T-helper 17 cell (primary cell): ENCODE measurements at regions not wholly inside any gene's neighbourhood (a gene's known extent, or its start where the extent isn't known, plus 50 kb on each side); places are given as distances from the start of the nearest gene placed in this dataset.

ENCODE experiments used
- ATAC-seq: fragments of 150-1000 bp; cut with Tn5 transposase; 2 replicates; pipeline ENCODE4 v1.10.0; 2021; ENCODE audit warnings: mild to moderate bottlenecking, moderate library complexity
- DNase-seq, 3 donors: peaks; one replicate each; pipeline versions ENCODE4 v3.0.0 to v3.0.0-alpha.2; 2020 to 2021
- H3K9me3 ChIP-seq: one replicate; pipeline ENCODE4 v1.7.0; 2013; ENCODE audit warnings: low read length, mild to moderate bottlenecking; ENCODE audit not compliant: control insufficient read depth, poor library complexity, severe bottlenecking
- H3K27ac Mint-ChIP-seq: one replicate; pipeline ENCODE4 v1.8.0; 2022; ENCODE audit warnings: mild to moderate bottlenecking, moderate library complexity, mixed read lengths
- H3K27me3 Mint-ChIP-seq: one replicate; pipeline ENCODE4 v1.8.0; 2022; ENCODE audit warnings: mixed read lengths
- H3K36me3 Mint-ChIP-seq: one replicate; pipeline ENCODE4 v1.8.0; 2022; ENCODE audit warnings: low read depth, mixed read lengths
- H3K4me1 Mint-ChIP-seq: one replicate; pipeline ENCODE4 v1.8.0; 2022; ENCODE audit warnings: mild to moderate bottlenecking, mixed read lengths
- H3K4me3 Mint-ChIP-seq: one replicate; pipeline ENCODE4 v1.8.0; 2022; ENCODE audit warnings: mild to moderate bottlenecking, moderate library complexity, mixed read lengths

DNA sequence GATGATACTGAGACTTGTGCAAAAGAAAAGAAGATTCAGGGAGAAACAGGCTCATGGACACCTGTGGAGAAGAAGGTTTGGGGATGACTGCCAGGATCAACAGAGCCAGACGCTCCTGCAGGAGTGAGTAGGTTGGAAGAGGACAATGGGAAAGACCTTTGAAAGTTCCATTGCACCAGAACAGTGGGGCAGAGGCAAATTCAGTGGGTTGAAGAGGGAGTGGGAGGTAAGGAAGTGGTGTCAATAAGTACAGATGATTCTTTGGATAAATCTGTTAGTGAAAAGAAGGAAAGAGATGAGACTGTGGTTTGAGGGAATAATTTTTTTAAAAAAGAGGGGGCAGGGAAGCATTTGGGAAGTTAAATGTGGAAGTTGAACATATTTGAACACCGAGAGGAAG, 212.8 kb downstream of the SOX9 start:
- DNase-seq = no peak
- Mint-ChIP-seq H3K27ac (no peak overlapping the region), H3K27me3 (peaks cover 2% of the 10 kb centered on the region), H3K36me3 (no peaks in the 10 kb centered on the region), H3K4me1 (no peaks in the 10 kb centered on the region), H3K4me3 (no peak overlapping the region)
- no peak for ATAC-seq
- no peaks in the 10 kb centered on the region for H3K9me3 ChIP-seq

DNA sequence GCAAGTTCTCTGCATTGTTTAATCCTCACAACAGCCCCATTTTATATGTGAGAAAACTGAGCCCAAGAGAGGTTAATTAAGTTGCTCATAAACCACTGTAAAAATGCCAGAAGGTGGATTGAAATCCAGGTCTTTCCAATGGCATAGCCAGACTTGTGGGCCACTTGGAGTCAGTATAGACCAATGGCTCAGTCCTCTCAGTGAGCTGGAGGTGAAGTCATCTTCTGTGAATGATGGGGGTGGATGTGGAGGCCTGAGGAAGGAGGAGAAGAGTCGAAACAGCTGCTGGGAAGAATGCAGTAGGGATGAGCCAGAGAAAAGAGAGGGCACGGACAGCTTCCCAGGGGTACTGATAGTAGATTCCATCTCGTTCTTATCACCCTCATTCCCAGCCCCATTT, 213.4 kb downstream of the SOX9 start:
- Mint-ChIP-seq H3K27me3 (peaks cover 8% of the 10 kb centered on the region), H3K36me3 (no peaks in the 10 kb centered on the region), H3K27ac (no peak overlapping the region), H3K4me3 (no peak overlapping the region), H3K4me1 (no peaks in the 10 kb centered on the region)
- DNase-seq = no peak
- no peaks in the 10 kb centered on the region for H3K9me3 ChIP-seq
- no peak for ATAC-seq

DNA sequence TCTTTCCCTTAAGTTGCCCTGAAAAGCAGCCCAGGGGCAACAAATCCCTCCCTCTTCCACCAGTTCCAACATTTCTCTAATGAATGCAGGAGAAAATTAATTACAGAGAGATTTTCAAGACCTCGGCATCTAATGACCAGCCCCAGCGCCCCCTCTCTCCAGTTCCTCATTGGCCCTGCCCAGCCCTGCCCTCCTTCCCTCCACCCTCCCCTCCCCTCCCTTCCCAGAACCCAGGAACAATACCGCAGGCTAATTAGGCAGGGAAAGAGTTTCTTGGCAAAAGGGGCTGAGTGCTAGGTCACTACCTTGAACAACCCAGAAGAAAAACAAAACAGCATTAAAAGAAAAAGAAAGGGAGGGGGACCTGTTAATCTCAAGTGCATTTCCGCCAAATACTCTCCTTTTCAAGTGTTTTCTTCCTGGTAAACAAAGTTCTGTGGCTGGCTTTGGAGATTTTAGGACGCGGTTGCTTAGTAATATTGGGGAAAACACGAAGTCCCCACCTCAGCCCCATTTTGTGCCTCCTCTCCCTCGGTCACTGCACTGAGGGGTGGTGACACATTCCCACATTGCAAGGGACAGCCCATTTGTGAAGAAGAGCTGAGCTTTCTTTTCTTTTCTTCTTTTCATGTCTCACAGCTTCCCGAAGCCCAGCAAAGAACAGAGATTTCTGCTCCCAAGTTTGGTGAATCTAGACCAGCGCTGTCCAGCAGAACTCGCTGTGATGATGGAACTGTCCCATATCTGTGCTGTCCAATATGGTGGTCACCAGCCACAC, 215.4 kb downstream of the SOX9 start:
- no peak overlapping the region for H3K4me3 Mint-ChIP-seq
- no peaks in the 10 kb centered on the region for H3K36me3 Mint-ChIP-seq
- no peaks in the 10 kb centered on the region for H3K4me1 Mint-ChIP-seq
- H3K9me3 ChIP-seq = no peaks in the 10 kb centered on the region
- no peak for ATAC-seq
- DNase-seq = no peak
- no peak overlapping the region for H3K27ac Mint-ChIP-seq
- peaks cover 21% of the 10 kb centered on the region for H3K27me3 Mint-ChIP-seq

DNA sequence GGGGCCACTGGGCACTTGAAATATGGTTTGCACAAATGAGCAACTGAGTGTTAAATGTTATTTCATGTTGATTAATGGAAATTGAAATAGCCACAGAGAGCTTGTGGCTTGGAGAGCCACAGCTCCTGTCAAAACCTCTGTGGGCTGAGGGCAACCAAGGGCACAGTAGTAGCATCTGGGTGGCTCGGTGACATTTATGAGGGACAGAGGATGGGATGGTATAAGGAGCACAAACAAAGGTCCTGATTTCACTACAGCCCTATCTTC, 215.9 kb downstream of the SOX9 start:
- no peaks in the 10 kb centered on the region for H3K4me1 Mint-ChIP-seq
- DNase-seq (no peak), ATAC-seq (no peak)
- H3K27ac Mint-ChIP-seq = no peak overlapping the region
- H3K27me3 Mint-ChIP-seq = peaks cover 21% of the 10 kb centered on the region
- no peaks in the 10 kb centered on the region for H3K36me3 Mint-ChIP-seq
- H3K4me3 Mint-ChIP-seq = no peak overlapping the region
- H3K9me3 ChIP-seq = no peaks in the 10 kb centered on the region

DNA sequence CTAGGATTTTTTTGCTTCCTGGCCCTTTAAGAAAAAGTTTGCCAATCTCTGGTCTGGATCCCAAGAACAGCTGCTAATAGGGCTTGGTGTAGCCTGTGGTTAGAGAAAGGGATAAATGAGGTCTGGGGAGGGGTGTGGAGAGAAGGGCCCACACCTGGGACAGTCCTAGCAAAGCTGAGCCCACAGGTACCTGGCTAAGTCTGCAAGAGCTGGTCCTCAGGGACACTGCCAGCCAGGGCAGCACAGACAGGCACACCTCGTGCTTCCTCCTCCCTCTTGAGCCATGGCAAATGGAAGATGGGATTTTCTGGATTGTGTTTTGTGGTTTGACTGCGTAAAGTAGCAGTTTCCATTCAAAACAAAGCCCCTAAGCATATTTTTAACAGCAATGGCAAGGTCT, 217.5 kb downstream of the SOX9 start:
- no peaks in the 10 kb centered on the region for H3K9me3 ChIP-seq
- Mint-ChIP-seq H3K36me3 (no peaks in the 10 kb centered on the region), H3K4me3 (no peak overlapping the region), H3K27ac (no peak overlapping the region), H3K4me1 (no peaks in the 10 kb centered on the region), H3K27me3 (peaks cover 21% of the 10 kb centered on the region)
- ATAC-seq = no peak
- DNase-seq = no peak

DNA sequence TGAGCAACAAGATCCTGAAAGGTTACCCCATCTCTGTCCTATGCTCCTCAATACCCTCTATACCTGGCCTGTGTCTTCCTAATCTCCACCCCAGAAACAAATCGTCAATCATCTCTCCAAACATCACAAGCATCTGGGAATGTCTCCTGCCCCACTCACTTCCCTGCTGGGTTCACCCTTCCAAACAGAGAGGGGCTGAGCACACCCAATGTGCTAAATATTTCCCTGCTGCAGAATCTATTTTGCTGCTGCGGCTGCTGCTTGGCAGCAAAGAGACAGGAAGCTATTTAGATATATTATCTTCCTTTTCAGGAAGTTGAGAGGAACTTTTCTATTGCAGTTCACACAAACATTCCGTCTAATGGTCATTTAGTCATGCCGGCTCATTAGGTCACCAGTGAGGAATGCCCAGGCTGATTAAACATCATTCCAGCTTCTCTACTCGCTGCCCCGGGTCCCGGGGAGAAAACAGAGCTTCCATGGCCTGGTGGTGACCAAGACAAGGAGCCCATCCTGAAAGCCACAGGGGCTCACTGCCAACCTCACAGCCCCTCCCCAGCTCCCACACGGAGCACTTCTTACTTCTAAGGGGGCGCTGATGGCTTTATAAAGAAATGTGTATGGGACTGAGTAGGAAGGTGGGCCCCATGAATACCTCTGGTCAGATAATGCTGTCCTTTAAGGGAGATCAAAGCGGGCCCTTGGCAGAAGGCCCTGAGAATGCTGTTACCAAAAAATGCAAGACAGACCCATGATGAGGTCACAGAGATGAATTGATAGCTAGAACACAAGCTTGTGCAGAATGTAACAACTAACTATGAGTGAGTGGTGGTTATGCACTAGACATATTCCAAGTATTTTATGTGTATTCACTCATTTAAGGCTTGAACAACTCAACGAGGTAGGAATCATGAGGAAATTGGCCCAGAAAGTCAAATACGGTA, 218.3 kb downstream of the SOX9 start:
- Mint-ChIP-seq H3K4me1 (no peaks in the 10 kb centered on the region), H3K36me3 (no peaks in the 10 kb centered on the region), H3K27me3 (peaks cover 21% of the 10 kb centered on the region), H3K4me3 (no peak overlapping the region), H3K27ac (no peak overlapping the region)
- no peak for DNase-seq
- H3K9me3 ChIP-seq = no peaks in the 10 kb centered on the region
- ATAC-seq = no peak

DNA sequence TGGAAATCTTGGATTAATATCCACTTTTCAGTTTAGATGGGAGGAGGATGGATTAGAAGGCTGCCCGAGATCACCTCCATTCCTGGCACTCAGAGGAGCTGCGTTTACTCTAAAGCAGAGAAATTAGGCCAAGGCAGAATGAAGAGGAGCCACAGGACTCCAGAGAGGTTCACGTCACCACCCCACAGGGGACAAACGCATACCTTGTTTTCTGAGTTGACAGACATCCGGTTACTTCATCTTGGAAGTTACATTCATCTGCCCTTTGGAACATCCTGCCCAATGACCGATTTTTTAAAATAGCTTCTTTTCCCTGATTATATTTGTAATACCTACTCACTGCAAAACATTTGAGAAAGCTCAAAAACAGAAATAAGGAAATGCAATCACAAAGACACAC, 220.0 kb downstream of the SOX9 start:
- H3K4me3 Mint-ChIP-seq = no peak overlapping the region
- no peaks in the 10 kb centered on the region for H3K9me3 ChIP-seq
- H3K27me3 Mint-ChIP-seq = peaks cover 21% of the 10 kb centered on the region
- H3K4me1 Mint-ChIP-seq = no peaks in the 10 kb centered on the region
- no peaks in the 10 kb centered on the region for H3K36me3 Mint-ChIP-seq
- no peak overlapping the region for H3K27ac Mint-ChIP-seq
- ATAC-seq = no peak
- no peak for DNase-seq

DNA sequence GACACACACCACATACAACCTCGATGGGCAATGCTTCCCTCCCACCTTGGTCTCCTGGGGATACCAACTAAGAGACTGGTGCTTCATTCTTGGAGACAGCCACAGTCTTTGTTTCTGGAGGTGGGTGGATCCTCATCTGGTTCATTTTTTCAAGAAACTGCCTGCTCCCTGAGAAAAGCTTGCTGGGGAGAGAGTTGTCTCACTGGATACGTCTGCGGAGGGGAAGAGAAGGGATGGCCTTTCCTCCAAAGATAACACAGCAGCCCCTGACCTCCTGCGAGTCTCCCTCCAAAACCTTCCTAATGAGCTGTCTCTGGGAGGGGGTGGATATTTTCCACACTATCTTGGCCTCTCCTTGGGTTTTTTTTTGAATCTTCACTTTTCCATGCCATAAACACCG, 221.2 kb downstream of the SOX9 start:
- ATAC-seq = no peak
- H3K4me3 Mint-ChIP-seq = no peak overlapping the region

DNA sequence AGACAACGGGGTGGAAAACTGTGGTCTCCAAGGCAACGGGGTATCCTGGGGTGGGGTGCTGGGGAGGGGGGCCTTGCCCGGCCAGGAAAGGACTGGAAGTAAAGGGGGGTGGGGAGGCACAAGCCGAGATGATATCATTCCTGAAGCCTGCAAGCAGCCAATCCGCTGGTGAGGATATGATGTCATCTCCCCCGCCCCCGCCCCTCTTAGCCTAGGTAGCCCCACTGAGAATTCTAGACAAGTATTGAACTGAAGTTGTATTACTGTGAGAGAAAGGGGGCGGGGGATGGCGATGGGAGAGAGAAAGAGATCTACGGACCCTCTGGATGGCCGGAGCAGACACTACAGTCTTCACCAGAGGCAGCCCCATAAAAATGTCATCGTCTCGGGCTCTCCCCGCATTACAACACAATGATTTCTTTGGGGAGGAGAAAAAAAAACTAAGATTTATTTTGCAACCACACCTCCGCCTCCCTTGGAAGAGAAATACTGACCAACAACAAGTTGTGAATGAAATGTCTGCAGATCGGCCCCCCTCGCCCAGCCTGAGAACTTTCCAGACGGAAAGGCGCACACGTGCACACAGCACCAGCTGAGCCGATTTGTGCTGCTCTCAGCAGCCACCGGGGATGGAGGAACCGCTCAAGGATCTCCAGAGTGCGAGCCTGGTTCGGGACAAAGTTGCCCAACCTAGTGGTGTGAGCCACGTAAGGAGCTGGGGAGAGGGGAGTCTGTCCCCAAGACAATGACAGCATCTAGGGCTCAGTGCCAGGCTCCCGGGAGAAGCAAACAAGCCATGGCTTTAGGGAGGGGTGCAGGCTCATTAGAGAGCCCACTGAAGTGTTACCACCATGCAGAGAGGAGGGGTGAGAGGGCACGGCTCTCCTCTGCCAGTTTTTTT, 222.1 kb downstream of the SOX9 start:
- no peak for DNase-seq
- Mint-ChIP-seq H3K36me3 (no peaks in the 10 kb centered on the region), H3K27me3 (peaks cover 28% of the 10 kb centered on the region), H3K4me1 (no peaks in the 10 kb centered on the region), H3K4me3 (no peak overlapping the region), H3K27ac (no peak overlapping the region)
- H3K9me3 ChIP-seq = no peaks in the 10 kb centered on the region
- ATAC-seq = no peak

More for the DNA sequence above, 221.2 kb downstream of the SOX9 start:
- H3K27ac Mint-ChIP-seq = no peak overlapping the region
- H3K27me3 Mint-ChIP-seq = peaks cover 28% of the 10 kb centered on the region
- no peaks in the 10 kb centered on the region for H3K4me1 Mint-ChIP-seq
- no peaks in the 10 kb centered on the region for H3K9me3 ChIP-seq
- no peak for DNase-seq
- no peaks in the 10 kb centered on the region for H3K36me3 Mint-ChIP-seq

DNA sequence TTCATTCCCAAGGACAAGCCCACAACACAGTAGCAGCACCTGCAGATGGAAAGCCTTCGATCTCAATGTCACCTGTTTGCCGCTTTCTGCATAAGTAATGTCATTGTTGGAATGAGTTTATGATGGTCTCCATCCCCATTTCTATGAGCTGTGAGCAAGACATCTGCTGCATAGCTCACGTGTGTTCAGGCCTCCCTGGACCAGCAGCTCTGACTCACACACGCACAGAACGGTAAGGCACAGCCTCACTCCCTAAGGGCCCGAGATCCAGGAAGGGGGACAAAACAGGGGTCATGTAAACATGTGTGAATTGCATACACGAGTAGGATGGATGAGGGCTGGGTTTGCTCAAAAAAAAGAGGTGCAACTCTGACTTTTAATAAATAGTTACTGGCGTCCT, 223.1 kb downstream of the SOX9 start:
- ATAC-seq (no peak), DNase-seq (no peak)
- Mint-ChIP-seq H3K4me3 (no peak overlapping the region), H3K27ac (no peak overlapping the region), H3K27me3 (peaks cover 23% of the 10 kb centered on the region), H3K4me1 (no peaks in the 10 kb centered on the region), H3K36me3 (peaks cover 2% of the 10 kb centered on the region)
- no peaks in the 10 kb centered on the region for H3K9me3 ChIP-seq

DNA sequence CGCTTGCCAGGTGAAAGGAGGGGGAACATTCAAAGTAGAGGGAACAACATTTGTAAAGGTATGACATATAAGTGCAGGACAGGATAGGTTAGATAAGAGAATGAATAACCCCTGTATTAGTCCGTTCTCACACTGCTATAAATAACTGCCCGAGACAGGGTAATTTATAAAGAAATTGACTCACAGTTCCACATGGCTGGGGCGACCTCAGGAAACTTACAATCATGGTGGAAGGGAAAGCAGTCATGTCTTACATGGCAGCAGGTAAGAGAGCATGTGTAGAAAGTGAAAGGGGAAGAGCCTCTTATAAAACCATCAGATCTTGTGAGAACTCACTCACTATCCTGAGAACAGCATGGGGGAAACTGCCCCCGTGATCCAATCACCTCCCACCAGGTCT, 223.8 kb downstream of the SOX9 start:
- Mint-ChIP-seq H3K27ac (no peak overlapping the region), H3K4me3 (no peak overlapping the region), H3K4me1 (no peaks in the 10 kb centered on the region), H3K36me3 (peaks cover 2% of the 10 kb centered on the region), H3K27me3 (peaks cover 18% of the 10 kb centered on the region)
- H3K9me3 ChIP-seq = no peaks in the 10 kb centered on the region
- ATAC-seq = no peak
- DNase-seq = no peak

DNA sequence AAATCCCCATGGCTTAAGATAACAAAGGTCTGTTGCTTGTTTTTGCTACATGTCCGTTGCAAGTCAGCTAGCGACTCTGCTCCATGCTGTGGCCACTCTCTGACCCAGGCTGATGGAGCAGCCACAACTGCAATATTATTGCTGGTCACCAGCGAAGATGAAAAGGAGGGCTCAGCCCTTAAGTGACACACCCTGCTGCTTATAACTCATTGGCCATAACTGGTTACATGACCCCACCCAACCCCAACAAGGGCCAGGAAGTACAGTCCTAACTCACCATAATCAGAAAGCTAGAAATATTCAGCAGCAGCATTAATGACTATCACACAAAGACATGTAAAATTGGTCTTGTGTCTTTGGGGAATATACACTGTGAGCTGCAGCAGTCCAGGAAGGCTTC, 224.3 kb downstream of the SOX9 start:
- ATAC-seq = no peak
- no peaks in the 10 kb centered on the region for H3K9me3 ChIP-seq
- Mint-ChIP-seq H3K36me3 (peaks cover 2% of the 10 kb centered on the region), H3K27me3 (peaks cover 18% of the 10 kb centered on the region), H3K4me1 (no peaks in the 10 kb centered on the region), H3K4me3 (no peak overlapping the region), H3K27ac (no peak overlapping the region)
- DNase-seq = no peak

DNA sequence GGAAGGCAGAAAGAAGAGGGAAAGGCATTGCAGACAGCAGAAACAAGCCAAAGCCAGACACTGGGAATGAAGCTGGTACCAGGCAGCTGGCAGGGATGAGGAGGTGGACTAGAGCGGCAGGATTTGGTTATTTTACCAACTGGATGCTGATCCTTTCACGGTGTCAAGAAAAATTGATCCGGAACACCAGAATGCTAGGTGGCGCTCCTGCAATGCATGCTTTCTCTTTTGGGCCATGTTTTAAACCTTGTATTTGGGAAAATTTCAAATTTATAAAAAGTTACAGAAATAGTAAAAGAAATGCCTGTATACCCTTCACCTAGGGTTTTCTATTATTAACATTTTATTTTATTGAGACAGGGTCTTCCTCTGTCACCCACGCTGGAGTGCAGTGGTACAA, 224.7 kb downstream of the SOX9 start:
- ATAC-seq (no peak), DNase-seq (no peak)
- Mint-ChIP-seq H3K27ac (no peak overlapping the region), H3K4me1 (no peaks in the 10 kb centered on the region), H3K27me3 (peaks cover 13% of the 10 kb centered on the region), H3K4me3 (no peak overlapping the region), H3K36me3 (peaks cover 2% of the 10 kb centered on the region)
- no peaks in the 10 kb centered on the region for H3K9me3 ChIP-seq
